ENCODE measurements at regions not wholly inside any gene's neighbourhood (a gene's known extent, or its start where the extent isn't known, plus 50 kb on each side); places are given as distances from the start of the nearest gene placed in this dataset.

GRCh38 chr4:63430105-63430504 lies 979.1 kb downstream of the TECRL start:
- Histone ChIP-seq H2AFZ (ENCODE audit: low read length) (no peak overlapping the region), H3K23ac (ENCODE audit: insufficient read length, low read depth, low read length) (no peak overlapping the region), H3K27ac (ENCODE audit: insufficient read length, low read depth, low read length) (no peak overlapping the region), H3K4me2 (ENCODE audit: insufficient read depth, insufficient read length, low read length) (no peak overlapping the region), H4K8ac (replicated peaks; ENCODE audit: insufficient read length, low read depth, low read length) (no peak overlapping the region), H2BK120ac (ENCODE audit: low read depth, low read length, poor library complexity, severe bottlenecking) (no peak overlapping the region), H3K14ac (ENCODE audit: insufficient read depth, low read length) (no peak overlapping the region), H3K79me2 (ENCODE audit: insufficient read depth, low read length) (no peaks in the 10 kb centered on the region), H3K79me1 (ENCODE audit: insufficient read depth, low read depth, low read length, poor library complexity, severe bottlenecking) (no peaks in the 10 kb centered on the region), H2AK5ac (ENCODE audit: insufficient read length, low read length) (no peak overlapping the region), H3K4ac (ENCODE audit: low read depth, low read length) (no peak overlapping the region), H3K23me2 (ENCODE audit: insufficient read length, low read depth, low read length, poor library complexity, severe bottlenecking) (no peaks in the 10 kb centered on the region), H3T11ph (ENCODE audit: low read length) (no peak overlapping the region), H3K9ac (ENCODE audit: extremely low read depth, insufficient read length, low read length) (no peak overlapping the region), H3K18ac (ENCODE audit: insufficient read length, low read depth, low read length) (no peak overlapping the region), H3K27me3 (ENCODE audit: insufficient read depth, low read length) (no peaks in the 10 kb centered on the region), H4K5ac (ENCODE audit: insufficient read length, low read depth, low read length) (no peak overlapping the region), H4K91ac (ENCODE audit: insufficient read length, low read depth, low read length) (no peak overlapping the region), H2BK15ac (ENCODE audit: low read depth, low read length) (no peak overlapping the region), H4K20me1 (ENCODE audit: control insufficient read depth, insufficient read depth, insufficient read length) (no peaks in the 10 kb centered on the region), H3K56ac (ENCODE audit: insufficient read length, low read depth, low read length) (no peak overlapping the region), H3K9me3 (ENCODE audit: control insufficient read depth, low read depth, low read length) (no peaks in the 10 kb centered on the region), H2BK20ac (ENCODE audit: low read depth, low read length, poor library complexity, severe bottlenecking) (no peak overlapping the region), H2BK5ac (ENCODE audit: insufficient read length, low read length) (no peak overlapping the region), H2BK12ac (ENCODE audit: insufficient read length, low read depth, low read length) (no peak overlapping the region), H3K4me1 (ENCODE audit: insufficient read depth, low read length) (no peaks in the 10 kb centered on the region)
- no peak for TF ChIP-seq CTCF (conservative IDR thresholded peaks at IDR 0.05)
- H3K4me3 Mint-ChIP-seq: no peak overlapping the region
- H3K9me3 Mint-ChIP-seq: peaks cover 0 to 4% of the 10 kb centered on the region in 2 experiments; a peak in 3 of 5 replicates
- WGBS (ENCODE audit: extremely low coverage, insufficient read length, low lambda C conversion rate): no CpG with 5 or more reads among the region's 1 CpG
- no peaks in the 10 kb centered on the region for H3K27me3 Mint-ChIP-seq (ENCODE audit: low read depth)
- no peaks in the 10 kb centered on the region; a peak in 1 of 7 replicates for H3K36me3 Mint-ChIP-seq (ENCODE audit: insufficient read depth in 1 of 3, low read depth in 3 of 3)
- no peaks in the 10 kb centered on the region for H3K4me1 Mint-ChIP-seq
- H3K27ac Mint-ChIP-seq: no peak overlapping the region
- no peak for DNase-seq

Measured in H9 (cell line).